Retina (tissue), 1 donor: ENCODE measurements at regions not wholly inside any gene's neighbourhood (a gene's known extent, or its start where the extent isn't known, plus 50 kb on each side); places are given as distances from the start of the nearest gene placed in this dataset.

ENCODE experiments used
- DNase-seq: peaks from one replicate; pipeline ENCODE4 v3.0.0-alpha.2; 2016

DNA sequence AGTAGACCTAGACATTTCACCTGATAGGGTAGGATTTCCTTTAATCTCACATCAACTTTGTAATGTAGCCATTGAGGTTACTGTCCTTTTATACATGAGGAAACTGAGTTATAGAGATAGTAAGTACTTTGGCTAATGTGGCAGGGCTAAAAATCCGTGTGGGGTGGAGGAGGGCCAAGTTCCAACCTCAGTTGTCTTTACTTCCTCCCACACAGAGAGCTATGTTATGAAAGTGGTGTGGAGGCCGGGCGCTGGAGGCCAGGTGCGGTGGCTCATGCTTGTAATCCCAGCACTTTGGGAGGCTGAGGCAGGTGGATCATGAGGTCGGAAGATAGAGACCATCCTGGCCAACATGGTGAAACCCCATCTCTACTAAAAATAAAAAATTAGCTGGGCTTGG, 173.3 kb downstream of the PALM2AKAP2 start:
- no peak for DNase-seq

DNA sequence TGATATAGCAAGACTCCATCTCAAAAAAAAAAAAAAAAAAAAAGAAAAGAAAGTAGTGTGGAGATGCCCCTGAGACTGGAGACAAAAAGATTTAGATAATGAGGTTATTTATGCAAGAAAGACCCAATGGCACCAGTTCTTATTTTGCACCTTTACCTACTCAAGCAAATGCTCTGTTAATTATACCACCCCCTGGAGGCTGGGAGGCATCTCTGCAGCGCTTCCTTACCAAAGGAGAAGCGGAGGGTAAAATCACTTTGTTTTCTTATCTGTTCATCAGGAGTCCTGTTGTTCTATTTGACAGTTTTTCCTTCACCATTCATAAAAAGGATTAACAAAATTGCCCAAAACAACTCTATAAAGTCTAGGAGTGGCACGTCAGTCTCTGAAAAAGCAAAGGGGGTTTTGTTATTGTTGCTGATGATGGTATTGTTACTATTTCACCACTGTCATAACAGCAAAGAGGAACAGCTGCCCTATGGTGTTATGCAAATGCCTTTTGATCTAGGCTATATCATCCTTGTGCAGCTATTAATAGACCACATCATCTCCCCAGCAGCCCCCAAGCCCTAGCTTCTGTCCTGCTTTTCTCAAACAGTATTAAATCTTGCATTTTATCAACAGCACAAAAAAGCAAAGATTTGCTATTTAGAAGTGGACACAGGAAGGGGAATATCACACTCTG, 174.0 kb downstream of the PALM2AKAP2 start:
- no peak for DNase-seq

- DNase-seq, result peak; percentile 15
Measured at GRCh38 chr9:109956717-109957440, 176.9 kb downstream of the PALM2AKAP2 start.

- DNase-seq, result no peak
Measured at GRCh38 chr9:109959679-109960078, 179.7 kb downstream of the PALM2AKAP2 start.

DNA sequence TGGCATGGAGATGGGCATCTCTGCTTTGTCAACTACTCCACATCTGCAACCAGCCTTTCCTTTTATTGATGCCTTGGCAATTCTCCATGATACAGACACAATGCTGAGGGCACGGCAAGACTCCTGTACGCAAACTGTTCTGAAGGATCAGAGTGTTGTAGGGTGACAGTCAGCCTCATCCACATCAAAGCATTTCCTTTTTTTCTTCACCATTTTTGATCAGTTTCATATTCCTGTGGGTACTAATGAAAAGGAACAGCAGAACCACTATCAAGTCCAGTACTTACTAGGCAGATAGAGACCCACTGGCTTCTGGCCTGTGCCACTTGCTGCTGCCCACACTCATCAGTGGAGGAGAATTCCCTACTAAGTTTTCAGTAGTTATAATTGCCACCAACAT, 181.6 kb downstream of the PALM2AKAP2 start:
- DNase-seq, result no peak

- DNase-seq, result no peak
Measured at GRCh38 chr9:109962215-109962614, 182.2 kb downstream of the PALM2AKAP2 start.

DNA sequence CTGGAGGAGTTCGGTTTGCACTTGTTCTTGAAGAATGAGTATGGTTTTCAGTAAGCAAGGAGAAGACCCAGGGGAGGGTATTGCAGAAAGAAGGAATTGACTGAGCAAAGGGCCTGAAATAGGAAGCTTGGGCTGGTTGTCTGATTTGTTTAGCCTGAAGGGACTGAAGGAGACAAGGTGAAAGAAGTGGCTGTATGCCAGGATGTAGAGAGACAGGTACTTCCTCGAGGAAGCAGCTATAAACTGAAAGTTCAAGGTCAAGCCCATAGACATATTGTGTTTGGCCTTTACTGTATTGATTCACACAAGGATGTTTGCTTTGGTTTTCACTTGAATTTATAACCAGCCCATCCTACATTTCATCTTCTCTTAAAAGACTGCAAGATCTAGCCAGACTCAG, 183.1 kb downstream of the PALM2AKAP2 start:
- DNase-seq, result no peak

- DNase-seq, result no peak
Measured at GRCh38 chr9:109966643-109967368, 186.8 kb downstream of the PALM2AKAP2 start.

GRCh38 chr9:109967651-109968642, 187.9 kb downstream of the PALM2AKAP2 start:
- DNase-seq, result no peak

DNA sequence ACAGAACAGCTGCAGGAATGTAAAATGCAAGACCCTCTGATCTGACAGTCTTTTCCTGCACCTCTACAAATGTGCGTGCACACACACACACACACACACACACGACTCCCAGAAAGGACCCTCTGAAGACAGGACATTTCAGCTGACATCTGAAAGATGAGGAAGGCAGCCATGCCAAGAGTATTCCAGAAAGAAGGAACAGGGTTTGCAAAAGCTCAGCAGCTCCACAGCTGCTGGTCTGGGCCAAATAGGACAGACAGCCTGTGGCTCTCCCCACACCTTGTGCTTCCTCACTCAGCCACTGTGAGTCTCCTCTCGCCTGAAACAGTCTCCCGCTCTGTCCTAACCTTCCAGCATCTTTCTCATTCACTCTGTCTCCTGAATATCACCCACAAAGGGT, 189.0 kb downstream of the PALM2AKAP2 start:
- peak; percentile 15 for DNase-seq

DNA sequence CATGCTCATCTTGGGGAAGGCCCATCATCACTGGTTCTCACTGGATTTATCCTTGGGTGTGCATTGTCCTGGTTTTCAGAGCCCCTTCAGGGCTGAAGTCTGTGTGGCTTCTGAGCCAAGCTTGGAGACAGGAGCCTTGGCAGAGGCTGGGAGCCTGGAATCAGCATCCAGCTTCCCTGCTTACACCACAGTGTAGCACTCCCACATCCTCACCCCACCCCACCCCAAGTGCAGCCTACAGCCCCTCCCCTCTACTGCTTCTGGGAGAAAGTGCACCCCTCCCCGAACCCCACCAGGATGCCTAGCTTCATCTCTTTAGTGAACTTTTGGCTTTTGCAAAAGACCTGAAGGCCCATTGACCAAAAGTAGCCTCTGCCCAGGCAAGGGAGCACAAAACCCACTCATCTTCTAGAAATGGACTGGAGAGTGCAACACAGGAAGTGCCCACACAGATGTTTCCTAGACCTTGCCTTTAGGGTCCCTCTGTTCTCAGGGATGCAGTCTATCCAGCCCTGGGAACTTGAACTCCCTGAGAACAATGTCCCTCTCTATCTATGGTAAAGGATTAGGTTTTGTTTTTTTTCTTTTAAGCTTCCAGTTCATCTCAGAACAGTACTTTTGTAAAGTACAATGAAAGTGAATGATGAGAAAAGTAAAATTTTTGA, 189.7 kb downstream of the PALM2AKAP2 start:
- no peak for DNase-seq

- no peak for DNase-seq
Measured at GRCh38 chr9:109971226-109971625, 191.2 kb downstream of the PALM2AKAP2 start.

DNA sequence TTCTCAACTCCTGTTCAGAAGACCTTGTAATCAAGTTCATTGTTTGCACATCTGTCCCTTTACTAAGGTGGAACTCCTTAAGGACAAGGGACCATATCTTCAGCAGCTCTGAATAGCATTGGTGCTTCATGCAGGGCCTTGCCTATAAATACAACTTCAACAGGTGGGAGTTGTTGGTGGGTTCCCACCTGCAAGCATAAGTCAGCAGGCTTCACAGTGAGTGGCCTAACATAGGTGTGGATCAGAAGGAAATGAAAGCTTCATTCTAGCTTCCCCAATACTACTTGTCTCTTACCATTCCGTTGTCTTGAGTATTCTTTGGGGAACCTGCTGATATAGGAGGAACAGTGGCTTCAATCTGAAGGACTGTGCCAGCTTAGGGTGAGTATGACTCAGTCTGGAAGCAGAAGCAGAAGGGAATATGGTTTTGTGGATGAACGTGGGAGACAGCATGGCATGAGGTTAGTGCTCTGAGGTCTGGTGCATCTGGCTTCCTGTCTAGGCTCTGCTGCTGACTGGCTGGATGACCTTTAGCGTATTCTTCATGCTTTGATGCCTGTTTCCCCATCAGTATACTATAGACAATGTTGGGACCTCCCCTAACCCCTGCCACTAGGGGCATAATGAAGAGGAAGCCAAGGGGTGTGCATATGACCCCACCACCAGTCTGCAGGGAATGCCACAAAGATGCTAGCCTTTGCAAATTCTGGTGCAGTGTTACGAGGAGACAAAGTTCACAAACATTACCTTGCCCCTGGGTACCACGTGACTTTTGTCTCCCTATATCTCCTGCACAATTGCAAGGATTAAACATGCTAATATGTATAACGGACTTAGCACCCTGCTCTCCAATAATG, 192.3 kb downstream of the PALM2AKAP2 start:
- DNase-seq, result no peak

GRCh38 chr9:109973336-109973735, 193.3 kb downstream of the PALM2AKAP2 start:
- DNase-seq, result no peak

GRCh38 chr9:109974143-109974917, 194.3 kb downstream of the PALM2AKAP2 start:
- DNase-seq, result peak; percentile 34

- no peak for DNase-seq
Measured at GRCh38 chr9:109974918-109975276, 194.9 kb downstream of the PALM2AKAP2 start.

- DNase-seq, result no peak
Measured at GRCh38 chr9:109975574-109976295, 195.7 kb downstream of the PALM2AKAP2 start.

- DNase-seq, result no peak
Measured at GRCh38 chr9:109976303-109976702, 196.3 kb downstream of the PALM2AKAP2 start.

- DNase-seq, result no peak
Measured at GRCh38 chr9:109977521-109977920, 197.5 kb downstream of the PALM2AKAP2 start.

DNA sequence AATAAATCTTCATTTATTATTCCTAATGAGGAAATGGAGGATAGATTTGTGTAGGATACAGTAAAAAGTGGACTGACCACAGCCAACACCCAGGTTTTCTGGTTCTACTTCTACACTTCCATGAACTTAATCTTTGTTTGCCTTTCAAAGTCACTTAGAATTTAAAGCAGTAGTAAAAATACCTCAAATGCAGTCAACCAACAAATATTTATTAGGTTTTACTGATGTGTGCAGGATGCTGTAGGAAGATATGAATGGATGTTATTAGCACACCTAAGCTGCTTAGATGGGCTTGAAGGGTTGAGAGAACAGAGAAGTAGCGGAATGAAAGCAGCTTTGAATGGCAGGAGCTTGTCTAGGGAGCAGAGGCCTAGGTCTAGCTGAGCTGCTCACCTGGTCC, 201.1 kb downstream of the PALM2AKAP2 start:
- DNase-seq, result no peak
